GM12864 (cell line): ENCODE measurements at regions not wholly inside any gene's neighbourhood (a gene's known extent, or its start where the extent isn't known, plus 50 kb on each side); places are given as distances from the start of the nearest gene placed in this dataset.

ENCODE experiments used
- DNase-seq: peaks from one replicate; pipeline ENCODE4 v3.0.0-alpha.2; 2011; ENCODE audit warnings: low read depth
- H3K4me3 ChIP-seq: 2 replicates; pipeline ENCODE4 v1.5.1; 2011; ENCODE audit warnings: mild to moderate bottlenecking, low read depth, low read length, control low read depth
- TF ChIP-seq, protein P1 (sequence below): IDR thresholded peaks from 2 replicates; pipeline ENCODE4 v1.5.1; 2011; ENCODE audit warnings: low read depth, mild to moderate bottlenecking, moderate library complexity, low read length, control low read depth, inconsistent platforms; ENCODE audit errors: missing control alignments

DNA sequence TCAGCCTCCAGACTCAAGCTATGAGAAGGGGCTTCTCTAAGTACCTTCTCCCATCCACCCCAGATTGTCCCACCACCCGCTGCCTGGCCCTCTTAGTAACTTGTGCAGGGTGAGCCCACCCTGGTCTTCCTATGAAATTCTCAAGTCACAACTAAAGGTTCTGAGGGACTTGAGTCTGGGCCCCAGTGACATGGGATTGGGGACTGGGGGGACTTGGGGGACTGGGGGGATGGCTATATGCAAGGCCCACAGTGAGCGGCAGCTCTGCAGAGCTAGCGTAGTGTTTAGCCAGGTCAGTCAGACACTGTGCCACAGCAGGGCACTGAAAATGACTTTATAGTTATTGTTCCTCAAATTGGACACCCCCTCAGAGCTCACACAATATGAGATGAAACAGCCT, 622.3 kb upstream of the CADM1 start:
- no peak overlapping the region for H3K4me3 ChIP-seq
- TF ChIP-seq, protein P1, sequence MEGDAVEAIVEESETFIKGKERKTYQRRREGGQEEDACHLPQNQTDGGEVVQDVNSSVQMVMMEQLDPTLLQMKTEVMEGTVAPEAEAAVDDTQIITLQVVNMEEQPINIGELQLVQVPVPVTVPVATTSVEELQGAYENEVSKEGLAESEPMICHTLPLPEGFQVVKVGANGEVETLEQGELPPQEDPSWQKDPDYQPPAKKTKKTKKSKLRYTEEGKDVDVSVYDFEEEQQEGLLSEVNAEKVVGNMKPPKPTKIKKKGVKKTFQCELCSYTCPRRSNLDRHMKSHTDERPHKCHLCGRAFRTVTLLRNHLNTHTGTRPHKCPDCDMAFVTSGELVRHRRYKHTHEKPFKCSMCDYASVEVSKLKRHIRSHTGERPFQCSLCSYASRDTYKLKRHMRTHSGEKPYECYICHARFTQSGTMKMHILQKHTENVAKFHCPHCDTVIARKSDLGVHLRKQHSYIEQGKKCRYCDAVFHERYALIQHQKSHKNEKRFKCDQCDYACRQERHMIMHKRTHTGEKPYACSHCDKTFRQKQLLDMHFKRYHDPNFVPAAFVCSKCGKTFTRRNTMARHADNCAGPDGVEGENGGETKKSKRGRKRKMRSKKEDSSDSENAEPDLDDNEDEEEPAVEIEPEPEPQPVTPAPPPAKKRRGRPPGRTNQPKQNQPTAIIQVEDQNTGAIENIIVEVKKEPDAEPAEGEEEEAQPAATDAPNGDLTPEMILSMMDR: no peak
- no peak for DNase-seq

DNA sequence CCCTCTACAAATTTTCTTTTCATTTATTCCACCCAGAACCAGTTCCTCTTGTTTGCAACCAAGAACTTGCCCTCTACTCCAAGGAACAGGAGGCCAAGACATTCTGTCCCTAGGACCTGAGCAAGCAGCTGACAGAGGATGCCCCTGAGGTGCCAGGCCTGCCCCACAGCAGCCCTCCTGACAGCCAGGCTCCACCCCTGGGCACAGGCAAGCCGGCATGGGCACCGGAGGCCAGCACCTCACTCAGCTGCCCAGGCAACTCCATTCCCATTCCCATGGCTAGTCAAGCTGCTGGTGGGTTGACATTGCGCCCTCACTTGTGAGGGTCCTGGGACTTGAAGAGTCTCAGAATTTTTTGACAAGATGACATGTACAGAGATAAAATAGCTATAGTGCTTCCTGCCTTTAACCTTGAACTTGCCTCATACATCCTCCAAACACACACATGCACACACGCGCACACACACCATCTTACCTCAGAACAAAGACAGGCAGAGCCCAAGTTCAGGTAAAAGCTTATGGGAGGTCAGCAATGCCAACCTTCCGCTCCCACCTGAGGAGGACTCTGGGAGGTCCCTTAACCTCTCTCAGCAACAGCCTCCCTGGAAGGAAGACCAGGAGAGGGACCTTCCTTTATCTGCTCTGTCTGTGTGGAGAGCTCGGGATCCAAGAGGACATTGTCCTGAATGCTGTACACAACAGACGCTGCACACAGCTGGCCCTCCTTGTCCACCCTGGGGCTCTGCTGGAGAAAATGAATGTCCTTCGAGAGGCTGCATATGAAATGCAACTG, 620.9 kb upstream of the CADM1 start:
- no peak for DNase-seq
- no peak overlapping the region for H3K4me3 ChIP-seq
- TF ChIP-seq, protein P1: no peak

DNA sequence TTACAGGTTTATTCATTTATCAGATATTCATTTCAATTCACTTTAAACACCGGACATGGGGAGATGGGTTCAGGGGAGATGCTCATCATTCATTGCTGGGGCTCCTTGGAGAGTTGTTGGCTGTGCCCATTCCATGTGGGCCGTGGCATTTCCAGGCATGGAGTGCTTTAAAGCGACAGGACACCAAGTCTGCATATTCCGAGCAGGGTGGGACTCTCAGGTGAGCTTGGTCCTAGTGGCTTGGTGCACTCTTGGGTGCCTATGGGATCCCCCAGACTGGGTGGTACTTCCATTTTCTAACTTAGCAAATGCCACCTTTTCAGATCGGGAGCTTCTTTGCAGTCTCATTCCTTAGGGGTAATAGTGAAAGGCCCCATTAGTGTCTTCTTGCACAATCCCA, 619.5 kb upstream of the CADM1 start:
- TF ChIP-seq, protein P1: no peak
- DNase-seq: no peak
- no peak overlapping the region for H3K4me3 ChIP-seq

DNA sequence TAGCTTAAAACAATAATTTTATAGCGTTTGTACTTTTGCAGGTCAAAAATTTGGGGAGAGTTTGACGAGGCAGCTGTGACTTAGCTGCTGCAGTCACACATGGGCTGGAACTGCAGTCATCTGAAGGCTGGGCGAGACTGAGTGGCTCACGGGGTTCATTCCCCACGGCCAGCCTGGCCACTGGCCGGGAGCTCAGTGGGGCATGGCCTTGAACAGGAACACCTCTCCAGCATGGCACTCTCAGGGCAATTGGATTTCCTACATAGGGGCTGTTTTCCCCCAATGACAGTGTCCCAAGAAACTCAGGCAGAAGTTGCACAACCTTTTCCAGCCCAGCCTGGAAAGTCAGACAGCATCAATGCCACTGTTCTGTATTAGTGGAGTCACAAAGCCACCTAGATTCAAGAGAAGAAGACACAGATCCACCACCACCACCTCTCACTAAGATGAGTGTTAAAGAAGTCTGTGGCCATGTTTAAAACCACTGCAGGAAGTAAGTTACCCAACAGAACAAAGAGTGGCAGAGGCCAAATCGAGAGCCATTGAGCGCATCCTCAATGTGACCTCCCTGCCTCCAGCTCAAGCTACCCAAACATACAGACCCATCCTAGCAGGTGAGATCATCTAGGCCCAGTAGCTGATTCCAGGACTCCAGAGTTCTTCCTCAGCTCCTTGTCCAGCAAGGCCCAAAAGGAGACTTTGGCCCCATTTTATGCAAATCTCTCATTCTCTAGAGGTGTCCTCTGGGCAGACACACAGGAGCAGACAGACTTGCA, 618.7 kb upstream of the CADM1 start:
- H3K4me3 ChIP-seq: no peak overlapping the region
- TF ChIP-seq, protein P1: no peak
- DNase-seq: no peak

DNA sequence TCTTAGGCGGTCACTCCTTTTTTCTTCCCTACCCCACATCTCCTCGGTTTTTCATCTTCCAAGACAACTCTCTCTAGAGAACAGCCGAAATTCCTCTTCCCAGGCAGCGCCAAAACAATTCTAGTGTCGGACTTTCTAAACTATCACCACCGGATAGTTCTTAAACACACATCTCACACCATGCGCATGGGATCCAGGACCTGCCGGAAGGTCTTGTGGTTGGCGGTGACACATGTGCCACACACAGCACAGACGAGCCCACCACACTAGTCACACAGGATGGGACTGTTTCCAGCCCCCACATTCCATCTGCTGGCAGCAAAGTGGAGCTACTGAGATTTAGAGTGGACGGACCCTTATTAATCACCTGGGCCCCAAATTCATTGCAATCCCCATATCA, 614.9 kb upstream of the CADM1 start:
- no peak for DNase-seq
- no peak overlapping the region for H3K4me3 ChIP-seq
- TF ChIP-seq, protein P1: no peak

DNA sequence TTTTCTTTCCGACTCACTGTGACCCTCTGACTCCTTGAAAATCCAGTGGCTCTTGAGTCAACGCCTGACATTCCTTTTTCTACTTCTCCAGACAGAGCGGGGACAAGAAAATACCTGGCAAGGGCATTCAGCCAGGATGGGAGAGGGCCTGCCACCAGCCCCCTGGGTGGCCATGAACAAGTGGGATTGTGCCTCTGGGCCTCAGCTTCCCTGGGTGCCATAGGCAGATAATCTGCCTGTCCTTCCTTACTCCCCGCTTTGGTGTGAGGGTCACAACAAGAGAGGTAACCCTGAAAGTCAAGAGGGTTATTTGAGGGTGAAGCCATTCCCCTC, 613.9 kb upstream of the CADM1 start:
- no peak overlapping the region for H3K4me3 ChIP-seq
- TF ChIP-seq, protein P1: no peak
- no peak for DNase-seq
